Stimulated activated effector memory CD8-positive, alpha-beta T cell treated with anti-CD3 and anti-CD28 coated beads, Interleukin-12 subunit alpha, Interleukin-12 subunit beta, amount 100 ng/mL, for 72 hours (primary cell): ENCODE measurements at regions not wholly inside any gene's neighbourhood (a gene's known extent, or its start where the extent isn't known, plus 50 kb on each side); places are given as distances from the start of the nearest gene placed in this dataset.
A peak's percentile ranks its signal among the peaks of the same experiment; 100 is the strongest.

ENCODE experiments used
- ATAC-seq: fragments of 150-1000 bp; cut with Tn5 transposase; 2 replicates; pipeline ENCODE4 v1.10.0; 2021
- DNase-seq, 2 donors: peaks; one replicate each; pipeline ENCODE4 v3.0.0; 2021 to 2022; ENCODE audit warnings: low spot score in 2 of 2
- H3K27ac Mint-ChIP-seq: one replicate; pipeline ENCODE4 v1.8.0; 2022; ENCODE audit warnings: mild to moderate bottlenecking, mixed read lengths
- H3K36me3 Mint-ChIP-seq: one replicate; pipeline ENCODE4 v1.8.0; 2022; ENCODE audit warnings: mild to moderate bottlenecking, mixed read lengths
- H3K4me1 Mint-ChIP-seq: one replicate; pipeline ENCODE4 v1.8.0; 2022; ENCODE audit warnings: mixed read lengths
- H3K4me3 Mint-ChIP-seq: one replicate; pipeline ENCODE4 v1.8.0; 2022; ENCODE audit warnings: mild to moderate bottlenecking, mixed read lengths
- H3K9me3 Mint-ChIP-seq: one replicate; pipeline ENCODE4 v1.8.0; 2022; ENCODE audit warnings: mixed read lengths

DNA sequence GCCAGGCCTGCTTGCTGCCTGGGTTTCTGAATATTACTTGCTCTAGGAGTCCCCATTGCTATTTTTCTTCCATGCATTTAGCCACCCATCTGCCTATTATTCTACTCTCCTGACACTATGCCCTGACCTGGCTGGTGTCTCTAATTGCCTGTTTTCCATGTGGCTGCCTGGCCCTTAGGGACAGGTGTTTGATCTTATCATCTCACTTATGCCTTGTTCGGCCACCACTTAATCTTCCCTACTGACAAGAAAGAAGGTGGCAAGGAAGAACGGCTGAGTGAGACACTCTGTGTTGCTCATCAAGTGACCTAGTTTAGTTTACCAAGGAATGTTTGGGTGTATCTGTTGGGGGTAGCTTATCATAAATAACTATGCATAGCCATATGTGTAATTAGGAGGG is 50.4 kb upstream of the RAPH1 start:
- no peaks in the 10 kb centered on the region for H3K36me3 Mint-ChIP-seq
- H3K4me1 Mint-ChIP-seq = peaks cover 30% of the 10 kb centered on the region
- no peak for DNase-seq
- no peak overlapping the region for H3K4me3 Mint-ChIP-seq
- ATAC-seq = no peak
- no peak overlapping the region for H3K27ac Mint-ChIP-seq
- H3K9me3 Mint-ChIP-seq = no peaks in the 10 kb centered on the region

DNA sequence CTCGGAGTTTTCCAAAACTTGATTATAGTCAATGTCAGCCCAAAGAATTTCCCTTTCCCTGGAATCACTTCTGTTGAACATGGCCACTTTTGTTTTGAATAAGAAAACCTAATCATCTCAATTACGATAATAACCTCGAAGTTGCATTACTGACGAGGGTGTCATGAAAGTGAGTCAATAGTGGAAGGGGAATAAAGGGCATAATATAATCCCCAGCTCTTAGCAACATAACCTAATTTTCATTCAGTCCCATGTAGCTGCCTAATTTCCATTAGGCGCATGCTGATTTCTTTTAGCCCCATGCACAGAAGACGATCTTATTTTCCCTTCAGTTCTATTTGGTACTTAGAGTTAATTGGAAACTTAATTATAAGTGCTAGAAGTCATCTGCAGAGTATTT is 51.1 kb upstream of the RAPH1 start:
- no peak overlapping the region for H3K4me3 Mint-ChIP-seq
- DNase-seq = no peak
- no peaks in the 10 kb centered on the region for H3K36me3 Mint-ChIP-seq
- H3K4me1 Mint-ChIP-seq = peaks cover 30% of the 10 kb centered on the region
- H3K27ac Mint-ChIP-seq = no peak overlapping the region
- H3K9me3 Mint-ChIP-seq = no peaks in the 10 kb centered on the region
- ATAC-seq = no peak

DNA sequence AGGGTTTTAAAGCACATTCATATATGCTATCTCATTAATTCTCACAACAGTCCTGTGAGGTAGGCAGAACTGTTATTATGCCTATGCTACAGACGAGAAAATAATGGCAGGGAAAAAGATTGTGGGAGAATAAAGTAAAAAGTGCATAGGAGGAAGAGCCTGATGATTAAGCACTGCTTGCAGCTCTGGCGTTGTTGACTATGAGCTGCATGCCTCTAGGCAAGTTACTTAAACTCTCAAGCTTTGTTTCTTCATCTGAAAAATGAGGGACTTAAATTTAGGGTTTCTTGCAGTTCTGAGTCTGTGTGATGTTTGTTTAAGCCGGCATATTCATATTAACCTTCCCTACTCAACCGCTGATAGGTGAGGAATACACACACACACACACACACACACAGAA is 51.6 kb upstream of the RAPH1 start:
- peaks cover 30% of the 10 kb centered on the region for H3K4me1 Mint-ChIP-seq
- ATAC-seq = no peak
- H3K4me3 Mint-ChIP-seq = no peak overlapping the region
- no peaks in the 10 kb centered on the region for H3K9me3 Mint-ChIP-seq
- no peak for DNase-seq
- no peak overlapping the region for H3K27ac Mint-ChIP-seq
- H3K36me3 Mint-ChIP-seq = no peaks in the 10 kb centered on the region

DNA sequence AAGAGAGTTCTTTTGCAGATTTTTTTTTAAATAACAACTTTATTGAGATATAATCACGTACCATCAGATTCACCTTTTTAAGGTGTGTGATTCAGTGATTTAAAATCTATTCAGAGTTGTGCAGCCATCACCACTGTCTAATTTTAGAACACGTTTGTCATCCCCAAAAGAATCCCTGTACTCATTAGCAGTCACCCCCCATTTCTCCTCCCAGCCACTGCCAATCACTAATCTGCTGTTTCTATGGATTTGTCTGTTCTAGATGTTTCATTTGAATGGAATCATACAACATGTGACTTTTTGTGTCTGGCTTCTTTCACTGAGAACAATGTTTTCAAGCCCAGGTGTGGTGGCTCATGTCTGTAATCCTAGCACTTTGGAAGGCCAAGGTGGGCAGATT is 55.4 kb upstream of the RAPH1 start:
- Mint-ChIP-seq H3K4me1 (peaks cover 7% of the 10 kb centered on the region), H3K4me3 (no peak overlapping the region), H3K27ac (no peak overlapping the region), H3K36me3 (peaks cover 3% of the 10 kb centered on the region), H3K9me3 (no peaks in the 10 kb centered on the region)
- DNase-seq (no peak), ATAC-seq (no peak)

DNA sequence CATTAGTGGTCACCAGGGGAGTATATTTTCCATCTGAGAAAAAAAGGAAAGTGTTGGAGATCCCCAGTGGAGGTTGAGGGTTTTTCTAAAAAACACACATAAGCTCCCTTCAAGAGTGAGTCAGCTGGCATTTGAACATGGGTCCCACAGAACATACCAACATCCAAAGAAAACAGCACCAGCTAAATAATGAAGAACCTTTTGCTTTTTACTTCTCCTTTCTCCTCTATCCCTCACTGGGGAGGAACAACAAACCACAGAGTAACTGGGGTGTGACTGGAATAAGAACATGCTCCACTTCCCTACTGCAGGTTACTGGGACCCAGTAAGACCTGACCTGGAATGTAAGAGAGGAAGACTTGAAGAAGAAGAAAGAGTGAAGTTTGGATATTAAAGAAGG is 56.5 kb upstream of the RAPH1 start:
- DNase-seq (no peak), ATAC-seq (no peak)
- Mint-ChIP-seq H3K4me1 (no peaks in the 10 kb centered on the region), H3K4me3 (no peak overlapping the region), H3K9me3 (no peaks in the 10 kb centered on the region), H3K36me3 (peaks cover 6% of the 10 kb centered on the region), H3K27ac (no peak overlapping the region)

DNA sequence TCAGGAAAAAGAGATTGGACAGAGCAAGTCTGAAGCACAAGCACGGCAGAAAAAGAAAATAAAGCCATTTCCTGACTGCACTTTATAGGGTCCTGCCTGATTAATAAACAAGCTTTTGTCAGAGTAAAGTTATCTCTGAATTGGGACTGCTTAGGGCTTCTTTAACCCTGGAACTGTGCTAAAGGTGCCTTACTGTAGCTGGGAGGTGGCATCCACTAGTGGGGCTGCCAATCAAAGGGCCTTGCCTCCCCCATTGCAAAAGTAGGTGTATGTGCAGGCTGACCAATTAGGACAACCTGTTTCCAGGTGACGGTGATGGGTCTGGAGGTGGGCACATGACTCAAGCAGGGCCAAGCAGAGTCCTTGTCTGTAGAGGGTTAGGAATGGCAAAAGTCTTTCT is 57.4 kb upstream of the RAPH1 start:
- Mint-ChIP-seq H3K27ac (no peak overlapping the region), H3K4me1 (no peaks in the 10 kb centered on the region), H3K36me3 (peaks cover 6% of the 10 kb centered on the region), H3K9me3 (no peaks in the 10 kb centered on the region), H3K4me3 (no peak overlapping the region)
- DNase-seq = no peak
- no peak for ATAC-seq

DNA sequence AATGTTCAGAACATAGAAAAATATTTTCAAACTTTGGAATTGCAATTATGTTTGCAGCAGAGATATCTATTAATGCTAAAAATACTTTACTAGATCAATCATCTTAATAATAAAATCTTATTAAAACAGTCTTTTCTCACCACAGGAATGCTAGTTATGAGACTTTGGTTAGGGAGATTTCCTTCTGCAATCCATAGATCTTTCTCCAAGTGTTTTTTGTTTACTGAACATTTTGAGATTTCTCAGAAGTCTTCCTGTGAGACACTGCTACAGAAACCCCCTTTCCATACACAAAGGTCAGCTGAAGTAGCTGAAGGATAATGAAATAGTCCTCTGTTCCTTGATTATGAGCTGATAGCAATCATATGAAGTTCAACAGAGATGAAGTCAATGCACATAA is 59.4 kb upstream of the RAPH1 start:
- ATAC-seq (no peak), DNase-seq (no peak)
- Mint-ChIP-seq H3K27ac (no peak overlapping the region), H3K36me3 (peaks cover 12% of the 10 kb centered on the region), H3K9me3 (no peaks in the 10 kb centered on the region), H3K4me1 (peaks cover 15% of the 10 kb centered on the region), H3K4me3 (no peak overlapping the region)

DNA sequence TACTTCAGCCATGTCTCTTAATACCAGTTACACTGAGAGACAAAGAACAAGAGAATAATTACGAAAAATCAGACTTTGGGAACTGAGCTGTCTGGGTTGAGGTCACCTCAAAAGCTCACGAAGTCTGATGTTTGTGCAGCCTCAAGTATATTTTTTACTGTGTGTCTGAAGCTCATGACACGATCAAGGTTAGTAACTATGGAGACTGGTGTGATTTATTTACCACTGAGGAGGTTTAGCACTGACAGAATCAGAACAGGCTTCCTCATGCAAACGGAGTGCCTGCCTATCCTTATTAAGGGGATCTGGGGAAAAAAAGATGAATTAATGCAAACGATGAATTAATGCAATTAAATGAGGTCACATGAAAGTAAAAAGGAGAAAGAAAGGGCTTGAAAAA is 61.1 kb upstream of the RAPH1 start:
- peaks cover 12% of the 10 kb centered on the region for H3K36me3 Mint-ChIP-seq
- DNase-seq = no peak
- H3K9me3 Mint-ChIP-seq = no peaks in the 10 kb centered on the region
- no peak overlapping the region for H3K4me3 Mint-ChIP-seq
- no peak for ATAC-seq
- H3K27ac Mint-ChIP-seq = no peak overlapping the region
- peaks cover 15% of the 10 kb centered on the region for H3K4me1 Mint-ChIP-seq

DNA sequence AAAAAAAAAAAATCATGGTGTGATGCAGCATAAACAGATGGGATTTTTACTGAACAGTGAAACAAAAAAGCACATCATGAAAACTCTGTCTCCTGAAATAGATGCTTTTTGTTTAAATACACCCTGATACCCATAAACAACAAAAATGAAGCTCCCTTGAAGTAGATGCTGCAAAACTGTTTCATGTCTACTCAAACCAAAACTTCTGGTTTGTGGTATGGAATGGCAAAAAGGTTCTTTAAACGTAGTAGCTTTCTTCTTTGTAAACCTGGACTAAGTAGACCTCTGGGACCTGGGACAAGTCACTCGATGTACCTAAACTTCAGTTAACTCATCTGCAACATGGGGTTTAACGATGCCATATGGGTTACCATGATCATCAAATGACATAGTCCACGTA is 64.4 kb upstream of the RAPH1 start:
- Mint-ChIP-seq H3K36me3 (peaks cover 12% of the 10 kb centered on the region), H3K27ac (no peak overlapping the region), H3K4me1 (peaks cover 15% of the 10 kb centered on the region), H3K4me3 (no peak overlapping the region), H3K9me3 (no peaks in the 10 kb centered on the region)
- ATAC-seq = peak; percentile 73
- DNase-seq = no peak

DNA sequence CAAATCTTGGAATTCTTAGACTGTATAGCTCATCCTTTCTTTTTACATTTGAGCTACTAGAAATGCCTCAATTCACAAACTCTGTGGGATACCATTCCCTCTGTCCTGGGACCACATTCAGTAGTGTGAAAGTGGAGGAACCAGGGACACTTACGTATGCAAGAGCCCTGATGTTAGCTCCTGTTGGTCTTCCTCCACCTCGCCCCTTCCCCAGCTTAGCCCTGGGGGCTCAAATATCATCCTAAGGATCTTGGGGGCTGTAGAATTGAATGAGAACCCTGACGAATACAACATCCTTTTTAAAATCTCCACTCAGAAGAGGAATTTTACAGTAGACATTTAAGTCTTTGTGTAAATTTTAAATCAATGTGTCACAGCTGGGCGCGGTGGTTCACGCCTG is 65.2 kb upstream of the RAPH1 start:
- peaks cover 11% of the 10 kb centered on the region for H3K36me3 Mint-ChIP-seq
- ATAC-seq = no peak
- H3K9me3 Mint-ChIP-seq = no peaks in the 10 kb centered on the region
- no peak for DNase-seq
- no peak overlapping the region for H3K27ac Mint-ChIP-seq
- H3K4me3 Mint-ChIP-seq = no peak overlapping the region
- peaks cover 15% of the 10 kb centered on the region for H3K4me1 Mint-ChIP-seq

DNA sequence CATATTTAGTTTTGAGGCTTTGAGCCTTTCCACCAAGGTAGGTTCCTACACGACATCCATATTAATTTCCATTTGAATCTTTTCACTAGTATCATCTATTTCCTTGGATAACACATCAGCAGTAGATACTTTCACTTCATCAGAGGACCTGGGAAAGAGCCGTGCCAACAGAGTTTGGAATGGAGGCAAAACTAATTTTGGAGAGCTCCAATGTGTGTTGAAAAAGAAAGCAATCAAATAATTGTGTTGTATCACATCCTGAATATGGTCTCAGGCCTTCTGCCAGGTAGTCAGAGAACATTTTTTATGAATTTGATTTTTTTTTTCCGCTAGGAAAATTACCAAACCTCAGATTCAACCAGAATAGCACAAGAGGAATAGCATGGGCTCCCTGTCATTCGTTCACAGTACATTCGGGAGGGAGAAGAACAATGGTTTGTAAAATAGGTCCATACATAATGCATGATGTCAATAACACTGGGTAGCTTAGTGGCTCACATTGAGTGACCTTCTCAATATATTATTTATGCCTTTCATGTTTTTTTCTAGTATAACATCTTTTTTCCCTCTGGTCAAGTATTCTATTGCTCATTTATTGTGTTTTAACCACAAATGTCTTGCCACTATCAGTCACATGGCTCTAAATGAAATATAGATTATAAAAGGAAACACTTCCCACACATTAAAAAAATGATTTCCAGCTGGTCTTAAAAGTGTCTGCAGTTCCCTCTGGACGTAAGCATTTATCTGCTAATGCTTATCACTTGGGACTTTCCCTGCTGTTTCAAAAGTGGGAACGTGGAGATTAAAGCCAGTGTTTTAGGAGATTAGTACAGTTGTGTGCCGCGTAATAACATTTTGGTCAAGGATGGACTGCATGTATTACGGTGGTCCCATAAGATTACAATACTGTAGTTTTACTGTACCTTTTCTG is 68.6 kb upstream of the RAPH1 start:
- H3K4me3 Mint-ChIP-seq = no peak overlapping the region

DNA sequence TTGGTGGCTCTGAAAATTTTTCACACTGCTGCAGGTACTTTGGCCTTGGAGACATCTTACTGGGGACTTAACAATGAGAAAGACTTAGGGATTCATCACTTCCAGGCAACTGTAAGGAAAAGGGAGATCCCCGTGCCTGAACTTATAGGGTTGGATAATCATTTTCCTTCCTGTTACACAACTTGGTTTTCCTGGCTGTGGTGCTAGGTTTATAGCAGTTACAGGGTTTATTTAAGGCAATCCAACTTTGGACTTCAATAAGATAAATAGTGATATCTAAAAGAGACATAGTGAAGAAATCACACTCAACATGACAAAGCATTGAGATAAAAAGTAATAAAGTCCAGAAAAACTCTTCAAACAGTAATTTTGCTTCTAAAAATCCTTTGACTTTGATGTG is 70.2 kb upstream of the RAPH1 start:
- Mint-ChIP-seq H3K9me3 (no peaks in the 10 kb centered on the region), H3K4me3 (no peak overlapping the region), H3K36me3 (no peaks in the 10 kb centered on the region), H3K4me1 (no peaks in the 10 kb centered on the region), H3K27ac (no peak overlapping the region)
- ATAC-seq = no peak
- DNase-seq = no peak

More for the DNA sequence above, 68.6 kb upstream of the RAPH1 start:
- no peaks in the 10 kb centered on the region for H3K9me3 Mint-ChIP-seq
- H3K36me3 Mint-ChIP-seq = no peaks in the 10 kb centered on the region
- DNase-seq (no peak), ATAC-seq (no peak)
- peaks cover 7% of the 10 kb centered on the region for H3K4me1 Mint-ChIP-seq
- H3K27ac Mint-ChIP-seq = no peak overlapping the region

DNA sequence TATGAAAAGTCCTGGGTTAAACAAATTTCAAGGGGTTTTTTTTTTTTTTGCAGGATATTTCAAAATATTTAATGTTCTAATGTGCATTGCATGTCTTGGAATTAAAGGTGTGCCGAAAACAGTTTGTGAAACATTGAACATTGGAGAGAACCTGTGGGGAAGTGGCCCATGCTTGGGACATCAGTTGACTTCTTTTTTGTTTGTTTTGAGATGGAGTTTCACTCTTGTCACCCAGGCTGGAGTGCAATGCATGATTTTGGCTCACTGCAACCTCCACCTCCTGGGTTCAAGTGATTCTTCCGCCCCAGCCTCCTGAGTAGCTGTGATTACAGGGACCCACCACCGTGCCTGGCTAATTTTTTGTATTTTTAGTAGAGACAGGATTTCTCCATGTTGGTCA is 71.0 kb upstream of the RAPH1 start:
- ATAC-seq (no peak), DNase-seq (no peak)
- no peak overlapping the region for H3K27ac Mint-ChIP-seq
- no peaks in the 10 kb centered on the region for H3K4me1 Mint-ChIP-seq
- no peaks in the 10 kb centered on the region for H3K36me3 Mint-ChIP-seq
- H3K4me3 Mint-ChIP-seq = no peak overlapping the region
- no peaks in the 10 kb centered on the region for H3K9me3 Mint-ChIP-seq

DNA sequence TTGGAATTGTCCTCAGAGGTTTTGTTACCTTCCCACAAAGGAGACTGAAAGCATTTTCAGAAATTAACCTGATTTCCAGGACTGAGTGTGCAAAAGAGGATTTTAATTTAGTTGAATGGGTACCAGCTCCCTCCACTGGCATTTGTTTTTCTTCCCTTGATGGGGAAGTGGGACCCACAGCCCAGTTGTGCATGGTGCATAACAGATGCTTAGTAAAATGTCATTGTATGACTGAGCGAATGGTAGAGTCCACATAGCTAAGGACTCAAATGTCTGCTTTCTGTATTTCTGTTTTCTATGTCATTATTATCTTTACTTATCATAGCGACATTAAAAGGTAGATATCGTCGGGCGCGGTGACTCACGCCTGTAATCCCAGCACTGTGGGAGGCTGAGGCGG is 75.5 kb upstream of the RAPH1 start:
- Mint-ChIP-seq H3K36me3 (no peaks in the 10 kb centered on the region), H3K4me1 (no peaks in the 10 kb centered on the region), H3K27ac (no peak overlapping the region), H3K9me3 (no peaks in the 10 kb centered on the region), H3K4me3 (no peak overlapping the region)
- DNase-seq = no peak
- no peak for ATAC-seq

DNA sequence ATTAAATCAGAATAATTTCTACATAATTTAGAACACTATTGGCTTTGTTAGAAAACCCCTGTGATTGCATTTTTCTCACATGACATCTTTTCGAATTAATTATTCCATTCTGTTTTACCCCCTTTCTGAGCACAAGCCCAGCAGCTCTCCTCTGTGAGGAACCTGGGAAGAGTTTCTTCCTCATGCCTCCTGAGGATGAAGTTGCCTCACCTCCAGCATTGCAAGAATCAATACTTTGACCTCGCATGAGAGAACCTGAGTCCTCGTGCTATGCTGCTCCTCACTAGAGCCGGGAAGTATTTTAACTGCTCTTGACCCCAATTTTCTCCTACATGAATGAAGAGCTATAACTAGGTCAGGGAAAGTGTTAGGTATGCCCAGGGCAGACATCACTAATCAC is 77.1 kb upstream of the RAPH1 start:
- Mint-ChIP-seq H3K4me1 (no peaks in the 10 kb centered on the region), H3K4me3 (no peak overlapping the region), H3K27ac (peak overlapping the region; percentile 58), H3K36me3 (no peaks in the 10 kb centered on the region), H3K9me3 (no peaks in the 10 kb centered on the region)
- ATAC-seq (no peak), DNase-seq (no peak)

DNA sequence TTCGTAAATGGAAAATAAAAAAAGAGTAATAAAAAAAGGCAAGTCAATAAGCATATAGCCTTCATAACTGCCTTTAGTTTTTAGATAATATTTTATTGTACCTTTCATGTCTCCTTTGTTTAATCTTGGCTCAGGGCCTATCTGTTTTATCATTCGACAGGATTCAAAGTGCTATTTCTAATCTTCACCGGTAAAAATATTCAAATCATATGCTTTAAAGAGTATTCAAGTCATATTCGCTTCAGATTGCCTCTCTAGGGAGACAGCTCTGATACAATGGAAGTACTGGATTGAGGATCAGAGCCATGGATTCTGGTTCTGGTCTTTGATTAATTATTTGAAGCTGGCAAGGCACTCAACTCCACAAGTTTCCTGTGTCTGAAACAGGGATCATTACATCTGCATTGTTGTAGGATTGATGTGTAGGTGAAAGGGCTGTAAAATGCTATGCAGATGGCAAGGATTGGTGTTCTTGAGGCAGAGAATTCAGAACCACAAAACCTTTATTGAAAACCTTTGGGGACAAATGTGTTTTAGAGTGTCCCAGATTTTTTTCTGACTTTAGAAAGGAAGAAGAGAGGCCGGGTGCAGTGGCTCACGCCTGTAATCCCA is 84.3 kb upstream of the RAPH1 start:
- Mint-ChIP-seq H3K4me3 (no peak overlapping the region), H3K4me1 (peaks cover 10% of the 10 kb centered on the region), H3K9me3 (peaks cover 4% of the 10 kb centered on the region), H3K27ac (no peak overlapping the region), H3K36me3 (no peaks in the 10 kb centered on the region)
- no peak for DNase-seq
- no peak for ATAC-seq
